Vagina (tissue), 2 donors: ENCODE measurements at regions not wholly inside any gene's neighbourhood (a gene's known extent, or its start where the extent isn't known, plus 50 kb on each side); places are given as distances from the start of the nearest gene placed in this dataset.

Source experiments
- CTCF ChIP-seq, 3 experiments: fragments of 450-650 bp in 2 of 3; fragments of 200-600 bp in 1 of 3; sonication (generic) in 1 of 3; IDR thresholded peaks; one replicate each; pipeline ENCODE4 v1.5.1; 2017 to 2019; ENCODE audit warnings: antibody characterized with exemption in 3 of 3, mild to moderate bottlenecking in 2 of 3, moderate library complexity in 2 of 3
- POLR2A ChIP-seq, 2 donors: fragments of 450-650 bp; IDR thresholded peaks; one replicate each; pipeline ENCODE4 v1.6.1; 2017; ENCODE audit warnings: antibody characterized with exemption in 2 of 2, mild to moderate bottlenecking in 2 of 2, moderate library complexity in 2 of 2

GRCh38 chr2:128670066-128670465 lies 351.4 kb upstream of the HS6ST1 start:
- TF ChIP-seq CTCF (IDR thresholded peaks at IDR 0.05): no peak
- no peak for TF ChIP-seq POLR2A (IDR thresholded peaks at IDR 0.05)
